ENCODE measurements at regions not wholly inside any gene's neighbourhood (a gene's known extent, or its start where the extent isn't known, plus 50 kb on each side); places are given as distances from the start of the nearest gene placed in this dataset.

- H3K27ac ChIP-seq (ENCODE audit: low read depth, low read length): no peak overlapping the region
- ATAC-seq (no peak), DNase-seq (ENCODE audit: low read depth, low spot score) (no peak)
- ChIA-PET POLR2A (no interaction called here), RAD21 (ENCODE audit: low non-redundant PET in 1 of 2, low total read pairs in 2 of 2, uncharacterized antibody in 2 of 2, unreplicated experiment in 2 of 2) (no interaction called here), CTCF (no interaction called here)
- H3K4me3 ChIP-seq (replicated peaks in 1 of 2; ENCODE audit: low read depth in 1 of 2, low read length in 2 of 2): no peak overlapping the region
- H3K36me3 ChIP-seq (ENCODE audit: control insufficient read depth in 1 of 2, insufficient read depth in 2 of 2, low read length in 2 of 2): no peaks in the 10 kb centered on the region
- H3K4me1 ChIP-seq (ENCODE audit: control insufficient read depth in 1 of 2, insufficient read depth in 2 of 2, low read length in 2 of 2): no peaks in the 10 kb centered on the region
- no peaks in the 10 kb centered on the region for H3K27me3 ChIP-seq (ENCODE audit: insufficient read depth, low read length)
- H3K4me2 ChIP-seq (ENCODE audit: low read length): no peak overlapping the region
- no peak overlapping the region for H2AFZ ChIP-seq (ENCODE audit: low read depth, low read length, poor library complexity, severe bottlenecking)
- no peaks in the 10 kb centered on the region for H3K79me2 ChIP-seq (ENCODE audit: insufficient read depth, low read length)
- intact Hi-C loops (cut with micrococcal nuclease): no loop called here
- H3K9me3 ChIP-seq (ENCODE audit: control insufficient read depth in 1 of 2, insufficient read depth in 1 of 2, low read depth in 1 of 2, low read length in 2 of 2): no peaks in the 10 kb centered on the region
- BruUV-seq (replicated peaks): no TSS peak
- no peaks in the 10 kb centered on the region for H4K20me1 ChIP-seq (ENCODE audit: insufficient read depth)
- H3K9ac ChIP-seq (ENCODE audit: low read length): no peak overlapping the region
- H3K9me2 ChIP-seq (ENCODE audit: insufficient read depth): no peaks in the 10 kb centered on the region
- no peak for TF ChIP-seq POLR2A (IDR thresholded peaks at IDR 0.05; ENCODE audit: borderline replicate concordance, extremely low read depth, insufficient read depth, insufficient read length)
- no peak for TF ChIP-seq ATF3 (IDR thresholded peaks at IDR 0.05)
- TF ChIP-seq EGR1 (IDR thresholded peaks at IDR 0.05; ENCODE audit: low read depth): no peak
- TF ChIP-seq ZFX (IDR thresholded peaks at IDR 0.05): no peak
- TF ChIP-seq YY1 (IDR thresholded peaks at IDR 0.05; ENCODE audit: extremely low read depth, insufficient replicate concordance, low read depth, low read length): no peak
- TF ChIP-seq POLR2AphosphoS5 (IDR thresholded peaks at IDR 0.05; ENCODE audit: low read depth, low read length): no peak
- no peak for TF ChIP-seq REST (IDR thresholded peaks at IDR 0.05; ENCODE audit: low read depth)
- no peak for TF ChIP-seq SRF (IDR thresholded peaks at IDR 0.05; ENCODE audit: low read depth)
- TF ChIP-seq MAX (IDR thresholded peaks at IDR 0.05): no peak
- no peak for TF ChIP-seq EZH2 (IDR thresholded peaks at IDR 0.05)
- no peak for TF ChIP-seq SIN3A (IDR thresholded peaks at IDR 0.05; ENCODE audit: low read depth)
- no peak for TF ChIP-seq CTCF (IDR thresholded peaks at IDR 0.05 in 2 of 3, conservative IDR thresholded peaks at IDR 0.05 in 1 of 3; ENCODE audit: borderline replicate concordance in 1 of 3, insufficient read depth in 1 of 3, low read depth in 2 of 3, low read length in 2 of 3)
- TF ChIP-seq CBX3 (IDR thresholded peaks at IDR 0.05; ENCODE audit: low read depth): no peak
- no peak for TF ChIP-seq JUND (IDR thresholded peaks at IDR 0.05)
- no peak for TF ChIP-seq ZNF274 (IDR thresholded peaks at IDR 0.05; ENCODE audit: low read depth, low read length)
- no peak for TF ChIP-seq ZBTB33 (IDR thresholded peaks at IDR 0.05; ENCODE audit: extremely low read depth, insufficient replicate concordance, low read length)
- TF ChIP-seq EZH2phosphoT487 (IDR thresholded peaks at IDR 0.05; ENCODE audit: borderline replicate concordance): no peak
- TF ChIP-seq SP1 (IDR thresholded peaks at IDR 0.05; ENCODE audit: low read depth): no peak
Observed at GRCh38 chr6:18707714-18708439, 320.7 kb downstream of the RNF144B start.
